IPS-18a (cell line): ENCODE measurements at regions not wholly inside any gene's neighbourhood (a gene's known extent, or its start where the extent isn't known, plus 50 kb on each side); places are given as distances from the start of the nearest gene placed in this dataset.

Experiments
- H3K27ac ChIP-seq: one replicate; pipeline ENCODE4 v1.5.1; 2013; ENCODE audit warnings: low read length
- H3K27me3 ChIP-seq: one replicate; pipeline ENCODE4 v1.6.1; 2013; ENCODE audit warnings: mild to moderate bottlenecking, low read length; ENCODE audit not compliant: control insufficient read depth, insufficient read depth
- H3K36me3 ChIP-seq: one replicate; pipeline ENCODE4 v1.6.1; 2013; ENCODE audit warnings: low read depth, low read length; ENCODE audit not compliant: control insufficient read depth
- H3K4me1 ChIP-seq: one replicate; pipeline ENCODE4 v1.6.1; 2013; ENCODE audit warnings: low read depth, low read length; ENCODE audit not compliant: control insufficient read depth
- H3K4me3 ChIP-seq: one replicate; pipeline ENCODE4 v1.5.1; 2013; ENCODE audit warnings: low read length
- H3K9ac ChIP-seq: one replicate; pipeline ENCODE4 v1.6.1; 2013; ENCODE audit warnings: mild to moderate bottlenecking, low read length, moderate library complexity
- H3K9me3 ChIP-seq: one replicate; pipeline ENCODE4 v1.6.1; 2013; ENCODE audit warnings: low read depth, low read length; ENCODE audit not compliant: control insufficient read depth

GRCh38 chr9:69955536-69956355 is 87.9 kb upstream of the MAMDC2 start:
- no peaks in the 10 kb centered on the region for H3K36me3 ChIP-seq
- no peak overlapping the region for H3K4me3 ChIP-seq
- no peaks in the 10 kb centered on the region for H3K27me3 ChIP-seq
- no peak overlapping the region for H3K27ac ChIP-seq
- no peak overlapping the region for H3K9ac ChIP-seq
- H3K4me1 ChIP-seq, result no peaks in the 10 kb centered on the region
- no peaks in the 10 kb centered on the region for H3K9me3 ChIP-seq

- Histone ChIP-seq H3K9ac (no peak overlapping the region), H3K9me3 (no peaks in the 10 kb centered on the region), H3K27ac (no peak overlapping the region), H3K4me3 (no peak overlapping the region), H3K36me3 (no peaks in the 10 kb centered on the region), H3K4me1 (peaks cover 28% of the 10 kb centered on the region), H3K27me3 (no peaks in the 10 kb centered on the region)
These were observed 81.8 kb upstream of the MAMDC2 start for GRCh38 chr9:69961843-69962242.

- no peaks in the 10 kb centered on the region for H3K27me3 ChIP-seq
- peak overlapping the region; percentile 1 for H3K4me3 ChIP-seq
- no peak overlapping the region for H3K9ac ChIP-seq
- H3K9me3 ChIP-seq, result no peaks in the 10 kb centered on the region
- no peaks in the 10 kb centered on the region for H3K36me3 ChIP-seq
- no peak overlapping the region for H3K27ac ChIP-seq
- H3K4me1 ChIP-seq, result peaks cover 28% of the 10 kb centered on the region
These were observed 79.8 kb upstream of the MAMDC2 start for GRCh38 chr9:69963803-69964202.

GRCh38 chr9:69964446-69964845 is 79.2 kb upstream of the MAMDC2 start:
- Histone ChIP-seq H3K36me3 (no peaks in the 10 kb centered on the region), H3K27ac (no peak overlapping the region)

GRCh38 chr9:69965416-69966145 is 78.1 kb upstream of the MAMDC2 start:
- Histone ChIP-seq H3K36me3 (no peaks in the 10 kb centered on the region), H3K27ac (no peak overlapping the region), H3K27me3 (no peaks in the 10 kb centered on the region), H3K9ac (no peak overlapping the region), H3K4me1 (peaks cover 28% of the 10 kb centered on the region), H3K9me3 (no peaks in the 10 kb centered on the region), H3K4me3 (no peak overlapping the region)

More at GRCh38 chr9:69964446-69964845, 79.2 kb upstream of the MAMDC2 start:
- Histone ChIP-seq H3K27me3 (no peaks in the 10 kb centered on the region), H3K4me1 (peaks cover 28% of the 10 kb centered on the region), H3K4me3 (no peak overlapping the region), H3K9me3 (no peaks in the 10 kb centered on the region), H3K9ac (no peak overlapping the region)

GRCh38 chr9:69967344-69967743 is 76.3 kb upstream of the MAMDC2 start:
- H3K36me3 ChIP-seq, result no peaks in the 10 kb centered on the region
- H3K27ac ChIP-seq, result no peak overlapping the region
- H3K9me3 ChIP-seq, result no peaks in the 10 kb centered on the region
- peaks cover 25% of the 10 kb centered on the region for H3K4me1 ChIP-seq
- H3K27me3 ChIP-seq, result no peaks in the 10 kb centered on the region
- no peak overlapping the region for H3K4me3 ChIP-seq
- H3K9ac ChIP-seq, result no peak overlapping the region

- Histone ChIP-seq H3K27me3 (no peaks in the 10 kb centered on the region), H3K4me3 (no peak overlapping the region), H3K36me3 (no peaks in the 10 kb centered on the region), H3K4me1 (peaks cover 5% of the 10 kb centered on the region), H3K9ac (no peak overlapping the region), H3K9me3 (no peaks in the 10 kb centered on the region), H3K27ac (no peak overlapping the region)
These were observed 73.6 kb upstream of the MAMDC2 start for GRCh38 chr9:69970001-69970533.

GRCh38 chr9:69971643-69972449 is 71.8 kb upstream of the MAMDC2 start:
- H3K4me3 ChIP-seq, result no peak overlapping the region

GRCh38 chr9:69975681-69976080 is 68.0 kb upstream of the MAMDC2 start:
- no peaks in the 10 kb centered on the region for H3K9me3 ChIP-seq
- H3K4me1 ChIP-seq, result no peaks in the 10 kb centered on the region
- H3K9ac ChIP-seq, result no peak overlapping the region
- no peak overlapping the region for H3K27ac ChIP-seq
- H3K36me3 ChIP-seq, result no peaks in the 10 kb centered on the region
- H3K27me3 ChIP-seq, result no peaks in the 10 kb centered on the region
- no peak overlapping the region for H3K4me3 ChIP-seq

More at GRCh38 chr9:69971643-69972449, 71.8 kb upstream of the MAMDC2 start:
- H3K27me3 ChIP-seq, result no peaks in the 10 kb centered on the region
- no peak overlapping the region for H3K9ac ChIP-seq
- no peaks in the 10 kb centered on the region for H3K9me3 ChIP-seq
- H3K4me1 ChIP-seq, result no peaks in the 10 kb centered on the region
- H3K27ac ChIP-seq, result no peak overlapping the region
- no peaks in the 10 kb centered on the region for H3K36me3 ChIP-seq

- no peak overlapping the region for H3K9ac ChIP-seq
- H3K36me3 ChIP-seq, result no peaks in the 10 kb centered on the region
- H3K4me1 ChIP-seq, result no peaks in the 10 kb centered on the region
- H3K27ac ChIP-seq, result no peak overlapping the region
- no peaks in the 10 kb centered on the region for H3K9me3 ChIP-seq
- H3K27me3 ChIP-seq, result no peaks in the 10 kb centered on the region
- no peak overlapping the region for H3K4me3 ChIP-seq
These were observed 67.5 kb upstream of the MAMDC2 start for GRCh38 chr9:69976152-69976551.

- Histone ChIP-seq H3K9me3 (no peaks in the 10 kb centered on the region), H3K27ac (no peak overlapping the region), H3K4me3 (no peak overlapping the region), H3K4me1 (no peaks in the 10 kb centered on the region), H3K36me3 (no peaks in the 10 kb centered on the region), H3K27me3 (no peaks in the 10 kb centered on the region), H3K9ac (no peak overlapping the region)
These were observed 63.6 kb upstream of the MAMDC2 start for GRCh38 chr9:69980041-69980440.
